ENCODE measurements at regions not wholly inside any gene's neighbourhood (a gene's known extent, or its start where the extent isn't known, plus 50 kb on each side); places are given as distances from the start of the nearest gene placed in this dataset.
"Not testable (repeated sequence)": the region's sequence is repeated elsewhere in the genome, so short reads cannot be mapped to it uniquely, and the experiment has no call there.

- H3K4me3 Mint-ChIP-seq, DNase-seq, H3K4me1 Mint-ChIP-seq, H3K27me3 Mint-ChIP-seq, H3K36me3 Mint-ChIP-seq, H3K9me3 Mint-ChIP-seq, H3K27ac Mint-ChIP-seq: not testable (repeated sequence)
Observed at GRCh38 chr9:63326665-63327064, 1958.3 kb downstream of the FOXD4L5 start.

DNA sequence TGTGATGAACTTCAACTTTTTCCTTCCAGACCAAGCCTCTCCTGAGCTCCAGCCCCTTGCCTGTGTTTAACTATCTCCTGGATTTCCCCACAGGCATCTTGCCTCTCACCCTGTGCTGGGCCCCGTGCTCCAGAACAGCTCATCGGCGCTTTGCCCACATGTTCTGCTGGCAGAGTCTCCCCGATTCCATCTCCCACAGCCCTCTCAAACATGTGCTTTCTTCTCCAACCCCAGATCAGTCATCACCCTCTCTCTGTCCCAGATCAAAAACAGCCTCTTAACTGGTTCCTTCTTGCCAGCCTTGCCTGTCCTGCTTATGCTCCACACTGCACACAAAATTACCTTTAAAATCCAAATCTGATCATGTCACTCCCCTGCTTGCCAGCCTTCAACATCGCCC is 1959.3 kb downstream of the FOXD4L5 start:
- H3K27ac Mint-ChIP-seq, DNase-seq, H3K27me3 Mint-ChIP-seq, H3K36me3 Mint-ChIP-seq, H3K9me3 Mint-ChIP-seq, H3K4me1 Mint-ChIP-seq, H3K4me3 Mint-ChIP-seq: not testable (repeated sequence)

- DNase-seq, H3K27ac Mint-ChIP-seq, H3K4me1 Mint-ChIP-seq, H3K36me3 Mint-ChIP-seq, H3K4me3 Mint-ChIP-seq, H3K27me3 Mint-ChIP-seq, H3K9me3 Mint-ChIP-seq: not testable (repeated sequence)
Observed at GRCh38 chr9:63318093-63318492, 1966.9 kb downstream of the FOXD4L5 start.

- not testable (repeated sequence) for H3K9me3 Mint-ChIP-seq, H3K4me3 Mint-ChIP-seq, H3K36me3 Mint-ChIP-seq, DNase-seq, H3K27ac Mint-ChIP-seq, H3K4me1 Mint-ChIP-seq, H3K27me3 Mint-ChIP-seq
Observed at GRCh38 chr9:63315387-63315786, 1969.6 kb downstream of the FOXD4L5 start.

DNA sequence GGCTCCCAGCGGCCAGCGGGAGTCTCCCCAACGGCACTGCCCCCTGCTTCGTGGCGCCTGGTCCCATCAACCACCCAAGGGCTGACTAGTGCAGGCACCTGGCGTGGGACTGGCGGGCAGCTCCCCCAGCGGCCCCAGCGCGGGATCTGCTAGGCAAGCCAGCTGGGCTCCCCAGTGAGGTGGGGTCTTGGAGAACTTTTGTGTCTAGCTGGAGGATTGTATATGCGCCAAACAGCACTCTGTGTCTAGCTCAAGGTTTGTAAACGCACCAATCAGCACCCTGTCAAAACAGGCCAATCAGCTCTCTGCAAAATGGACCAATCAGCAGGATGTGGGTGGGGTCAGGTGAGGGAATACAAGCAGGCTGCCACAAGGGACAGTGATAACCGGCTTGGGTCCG is 1988.2 kb downstream of the FOXD4L5 start:
- H3K27ac Mint-ChIP-seq, H3K4me3 Mint-ChIP-seq, H3K27me3 Mint-ChIP-seq, H3K9me3 Mint-ChIP-seq, H3K36me3 Mint-ChIP-seq, H3K4me1 Mint-ChIP-seq, DNase-seq: not testable (repeated sequence)

DNA sequence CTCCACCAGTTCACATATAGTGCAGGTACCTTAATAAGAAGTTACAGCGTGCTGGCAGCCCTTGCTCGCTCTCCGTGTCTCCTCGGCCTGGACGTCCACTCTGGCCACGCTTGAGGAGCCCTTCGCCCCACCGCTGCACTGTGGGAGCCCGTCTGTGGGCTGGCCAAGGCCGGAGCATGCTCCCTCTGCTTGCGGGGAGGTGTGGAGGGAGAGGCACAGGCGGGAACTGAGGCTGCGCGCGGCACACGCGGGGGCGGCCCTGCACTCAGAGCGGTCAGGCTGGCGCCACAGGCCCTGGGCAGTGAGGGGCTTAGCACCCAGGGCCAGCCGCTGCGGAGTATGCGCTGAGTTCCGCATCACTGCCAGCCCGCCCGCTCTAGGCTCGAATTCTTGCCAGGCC is 1988.6 kb downstream of the FOXD4L5 start:
- not testable (repeated sequence) for H3K4me1 Mint-ChIP-seq, DNase-seq, H3K27me3 Mint-ChIP-seq, H3K27ac Mint-ChIP-seq, H3K4me3 Mint-ChIP-seq, H3K9me3 Mint-ChIP-seq, H3K36me3 Mint-ChIP-seq

DNA sequence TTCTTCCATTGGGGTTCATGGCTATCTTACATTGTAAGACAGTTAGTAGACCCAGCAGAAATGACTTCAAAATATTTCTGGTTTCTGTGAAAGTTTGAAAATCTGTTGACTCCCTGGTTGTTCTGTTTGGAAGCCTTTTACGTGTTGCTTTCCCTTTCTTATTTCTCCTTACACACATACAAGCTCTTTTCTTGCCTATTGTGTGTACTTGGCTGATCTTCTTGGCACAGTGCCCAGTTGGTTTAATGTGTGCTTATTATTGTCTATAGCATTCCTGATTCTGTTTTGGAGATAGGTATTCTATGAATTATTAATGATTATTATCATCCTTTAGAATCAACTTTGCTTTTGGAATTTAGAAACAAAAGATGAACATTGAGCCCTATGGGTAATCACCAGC is 1995.0 kb downstream of the FOXD4L5 start:
- H3K27me3 Mint-ChIP-seq, H3K4me1 Mint-ChIP-seq, H3K27ac Mint-ChIP-seq, H3K4me3 Mint-ChIP-seq, DNase-seq, H3K9me3 Mint-ChIP-seq, H3K36me3 Mint-ChIP-seq: not testable (repeated sequence)

Data from activated naive CD8-positive, alpha-beta T cell treated with anti-CD3 and anti-CD28 coated beads for 36 hours (primary cell).